ENCODE measurements at regions not wholly inside any gene's neighbourhood (a gene's known extent, or its start where the extent isn't known, plus 50 kb on each side); places are given as distances from the start of the nearest gene placed in this dataset.

DNA sequence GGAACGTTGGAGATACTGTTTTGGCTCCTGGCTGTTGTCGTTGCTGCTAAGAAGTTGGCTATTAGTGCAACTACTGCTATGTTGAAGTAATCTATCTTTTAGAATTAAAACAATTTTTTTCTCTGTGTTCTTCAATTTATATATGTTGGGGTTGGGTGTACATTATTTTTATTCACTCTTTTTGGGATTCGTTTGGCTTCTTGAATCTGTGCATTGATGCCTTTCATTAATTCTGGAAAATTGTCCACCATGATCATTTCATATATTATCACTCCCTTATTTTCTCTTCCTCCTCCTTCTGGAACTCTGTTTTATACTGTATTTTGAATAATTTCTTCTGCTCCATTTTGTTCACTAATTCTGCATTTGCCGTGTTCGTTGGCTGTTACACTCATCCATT is 199.5 kb upstream of the PLET1 start:
- DNase-seq (ENCODE audit: low spot score): no peak

DNA sequence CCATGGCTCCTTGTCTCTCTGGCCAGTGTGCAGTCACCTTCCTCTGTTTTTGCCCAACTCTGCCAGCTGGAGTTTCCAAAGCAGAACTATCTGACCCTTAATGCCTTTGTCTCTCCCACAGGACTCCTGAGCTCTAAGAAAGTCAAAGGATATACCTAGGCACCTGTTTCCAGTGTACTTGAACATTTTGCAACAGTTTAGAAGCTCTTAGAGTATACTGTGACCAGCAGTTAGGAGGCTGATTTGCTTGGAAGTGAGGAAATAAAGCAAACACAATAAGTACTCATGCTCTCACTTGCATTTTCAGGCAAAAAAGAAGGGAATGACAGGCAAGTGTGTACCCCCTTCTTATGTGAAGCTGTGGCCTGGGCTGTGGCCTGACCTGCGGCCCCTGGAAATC is 204.3 kb upstream of the PLET1 start:
- DNase-seq (ENCODE audit: low spot score): no peak

DNA sequence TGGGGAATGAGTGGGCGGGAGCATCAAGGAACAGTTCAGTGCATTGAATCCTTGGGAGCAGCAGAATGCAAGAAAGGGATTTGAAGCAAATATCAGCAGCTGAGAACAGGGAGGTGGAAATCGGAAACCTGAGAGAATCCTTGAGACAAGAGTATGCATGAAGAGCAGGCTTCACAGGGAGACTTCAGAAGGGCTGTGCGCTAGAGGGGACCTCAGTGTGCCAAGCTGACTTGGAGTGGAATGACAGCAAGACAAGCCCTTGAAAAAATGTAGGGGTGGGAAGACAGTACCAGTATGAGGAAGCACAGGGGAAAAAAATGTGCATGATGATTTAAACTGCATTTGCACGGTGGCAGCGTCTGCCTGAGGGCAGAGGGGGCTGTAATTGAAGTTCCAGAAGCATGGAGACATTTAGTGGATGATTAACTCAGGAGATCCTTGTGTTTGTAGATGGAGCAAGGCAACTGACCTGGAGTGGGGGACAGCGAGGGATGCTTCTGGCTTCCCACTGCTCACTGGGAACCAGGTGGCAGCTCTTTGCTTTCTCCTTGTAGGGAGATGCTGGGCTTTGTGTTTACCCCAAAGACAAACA is 204.9 kb upstream of the PLET1 start:
- no peak for DNase-seq (ENCODE audit: low spot score)

DNA sequence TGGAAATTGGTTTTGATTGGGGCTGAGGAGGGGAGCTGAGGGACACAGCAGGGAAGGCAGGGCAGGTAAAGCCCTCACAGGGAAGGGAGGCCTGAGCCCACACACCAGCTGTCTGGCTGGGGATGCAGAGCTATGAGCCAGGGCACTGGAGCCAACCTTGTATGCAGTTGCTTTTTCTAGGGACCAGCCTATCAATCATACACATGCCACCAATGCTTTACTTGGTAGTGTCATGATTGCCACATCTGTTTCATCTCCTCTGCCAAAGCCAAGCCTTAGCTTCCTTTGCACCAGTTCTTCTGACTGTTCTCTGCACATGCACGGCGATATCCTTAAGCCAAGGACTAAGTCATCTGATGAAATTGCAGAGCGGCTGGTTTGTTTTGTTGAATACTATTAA is 207.1 kb upstream of the PLET1 start:
- DNase-seq (ENCODE audit: low spot score): no peak

DNA sequence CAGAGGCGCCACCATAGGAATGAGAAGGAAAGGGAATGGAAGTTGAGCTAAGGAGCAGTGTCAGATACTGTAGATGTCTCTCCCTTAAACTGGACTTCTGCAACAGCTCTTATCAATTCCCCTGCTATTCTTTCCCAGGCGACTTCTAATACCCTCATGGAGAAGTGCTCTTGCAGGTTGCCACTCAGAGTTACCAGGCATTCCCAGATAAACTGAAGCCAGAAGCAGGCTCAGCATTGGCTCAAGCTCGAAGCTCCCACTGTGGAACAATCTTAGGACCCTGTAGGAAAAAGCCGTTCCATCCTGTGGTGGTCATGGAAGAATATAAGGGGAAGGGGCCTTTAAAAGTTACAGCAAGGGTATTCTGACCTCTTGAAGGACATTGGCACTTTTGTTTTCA is 208.7 kb upstream of the PLET1 start:
- no peak for DNase-seq (ENCODE audit: low spot score)

DNA sequence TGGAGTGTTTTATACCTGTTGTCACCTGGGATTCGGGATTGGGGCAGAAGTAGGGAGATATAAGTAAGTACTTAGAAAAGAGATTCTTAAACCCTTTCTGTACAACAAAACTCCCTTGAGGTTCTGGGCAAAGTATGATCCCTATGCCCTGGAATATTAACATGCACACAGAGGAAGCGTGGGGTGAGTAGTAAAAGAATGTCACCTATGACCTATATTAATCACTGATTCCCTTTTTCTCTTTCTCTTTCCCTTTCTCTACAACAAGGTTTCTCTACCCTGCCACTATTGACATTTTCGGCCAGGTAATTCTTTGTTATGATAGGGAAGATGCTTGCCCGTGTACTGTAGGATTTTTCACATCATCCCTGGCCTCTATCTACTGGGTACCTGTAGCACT is 209.7 kb upstream of the PLET1 start:
- DNase-seq (ENCODE audit: low spot score): no peak

DNA sequence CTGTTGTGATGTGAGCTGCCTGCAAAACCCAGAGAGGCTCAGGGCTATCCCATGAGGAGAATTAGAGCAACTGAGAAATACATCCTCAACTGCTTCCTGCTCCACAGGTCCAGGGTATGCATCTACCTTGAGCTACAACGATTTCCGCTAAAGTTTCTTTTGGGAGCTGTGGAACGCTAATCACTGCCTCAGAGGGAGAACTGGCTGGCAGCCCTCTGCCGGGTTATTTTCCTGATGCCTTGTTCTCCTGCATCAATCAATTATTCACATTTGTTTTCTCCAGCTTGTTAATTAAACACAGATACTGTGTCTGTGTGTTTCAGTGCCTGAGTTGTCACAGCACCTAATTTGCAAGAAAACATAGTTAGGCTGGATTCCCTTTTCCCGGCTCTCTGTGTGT is 211.1 kb upstream of the PLET1 start:
- no peak for DNase-seq (ENCODE audit: low spot score)

DNA sequence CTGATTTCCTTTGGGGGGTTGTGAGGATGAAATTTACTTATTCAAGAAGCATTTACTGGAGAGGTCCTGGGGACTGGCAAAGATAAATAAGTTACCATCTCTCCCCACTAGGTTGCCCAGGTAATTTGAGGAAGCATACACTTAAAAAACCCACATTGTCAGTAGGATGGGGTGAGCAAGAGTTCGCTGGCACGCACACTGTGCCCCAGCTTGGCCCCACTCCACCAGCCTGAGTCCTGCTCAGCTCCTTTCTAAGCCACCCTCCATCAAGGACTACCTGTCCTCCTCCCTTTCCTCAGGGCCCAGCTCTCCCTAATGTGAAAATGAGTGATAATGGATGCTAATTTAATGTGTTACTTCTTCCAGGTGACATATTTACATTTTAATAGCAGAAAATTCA is 216.5 kb upstream of the PLET1 start:
- no peak for DNase-seq (ENCODE audit: low spot score)

DNA sequence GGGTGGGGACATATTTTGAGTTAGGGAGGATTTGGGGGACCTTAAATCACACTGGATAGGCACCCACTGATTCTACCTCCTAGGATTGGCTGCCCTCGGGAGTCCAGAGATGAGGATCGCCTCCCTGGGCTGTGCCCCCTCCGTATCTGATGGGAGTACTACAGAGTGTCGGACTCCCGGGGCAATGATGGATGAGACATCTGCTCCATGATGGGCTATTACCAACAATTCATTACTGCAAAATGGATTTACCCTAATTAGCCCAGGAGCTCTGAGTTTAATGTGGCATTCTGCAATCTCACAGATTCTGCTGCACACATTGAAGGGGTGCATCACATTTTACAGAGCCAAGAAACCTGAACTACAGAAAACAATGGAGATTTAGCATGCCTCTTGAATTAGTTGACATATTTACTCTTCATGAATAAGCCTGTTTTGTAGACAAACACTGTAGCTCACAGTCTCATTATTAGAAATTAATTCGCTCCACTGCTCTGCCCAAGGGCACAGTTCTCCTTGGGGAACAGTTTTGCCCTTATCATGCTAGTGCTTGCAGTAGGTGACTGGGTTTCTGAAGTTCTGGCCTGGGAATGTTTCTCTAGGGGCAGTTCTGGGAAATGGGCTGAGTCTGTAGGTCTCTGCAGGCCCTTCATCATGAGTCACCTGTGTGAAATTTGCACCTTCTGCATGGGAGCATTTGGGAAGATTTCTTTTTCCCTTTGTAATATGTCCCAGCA is 217.1 kb upstream of the PLET1 start:
- DNase-seq (ENCODE audit: low spot score): no peak

DNA sequence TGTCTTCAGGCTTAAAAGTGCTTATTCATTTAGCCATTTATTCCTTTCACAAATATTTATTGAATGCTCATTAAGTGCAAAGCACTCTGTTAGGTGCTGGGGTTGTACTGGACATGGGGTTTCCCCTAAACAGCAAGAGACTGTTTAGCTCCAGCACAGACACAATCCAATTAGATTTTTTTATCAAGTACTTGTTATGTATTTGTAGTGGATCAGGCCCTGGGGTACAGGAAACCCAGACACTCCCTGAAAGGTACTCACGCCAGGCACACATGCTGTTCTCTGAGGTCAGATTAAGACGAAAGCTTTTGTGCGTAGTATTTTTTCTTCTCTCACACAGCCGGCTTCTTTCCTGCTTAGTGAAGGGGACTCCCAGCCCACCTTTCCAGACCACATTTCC is 218.1 kb upstream of the PLET1 start:
- no peak for DNase-seq (ENCODE audit: low spot score)

DNA sequence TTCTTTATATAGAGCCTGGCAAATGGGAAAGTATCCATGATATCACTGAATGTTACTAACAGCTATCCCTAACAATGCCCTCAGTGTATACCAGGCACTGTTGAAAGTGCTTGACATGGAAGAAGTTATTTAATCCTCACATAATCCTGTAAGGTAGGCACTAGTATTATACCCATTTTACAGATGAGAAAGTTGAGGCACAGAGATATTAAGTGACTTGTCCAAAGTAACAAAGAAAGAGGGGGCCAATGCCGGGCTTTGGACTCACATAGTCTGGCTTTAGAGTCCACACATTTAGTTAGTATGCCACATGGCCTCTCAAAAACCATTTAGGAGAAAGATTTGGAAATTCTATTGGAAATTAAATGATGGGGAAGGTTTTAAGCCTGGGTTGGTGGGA is 220.8 kb upstream of the PLET1 start:
- no peak for DNase-seq (ENCODE audit: low spot score)

DNA sequence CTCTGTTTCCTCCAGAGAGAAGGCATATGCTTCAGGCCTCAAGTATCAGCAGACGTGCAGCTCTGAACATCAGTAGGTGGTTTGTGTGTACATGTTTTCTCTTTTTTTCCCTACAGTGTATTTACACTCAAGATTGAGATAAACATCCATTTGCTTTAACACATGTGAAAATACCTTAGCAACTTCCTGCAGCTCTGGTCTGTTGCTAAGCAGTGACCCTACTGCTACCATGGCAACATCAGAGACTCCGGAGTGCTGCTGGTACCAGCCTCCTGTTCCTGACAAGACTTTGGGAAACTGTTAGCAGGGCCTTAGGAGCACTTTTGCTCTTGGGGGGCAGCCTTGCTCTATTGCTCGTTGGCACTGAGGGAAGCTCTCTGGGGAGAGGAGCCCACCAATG is 221.2 kb upstream of the PLET1 start:
- DNase-seq (ENCODE audit: low spot score): no peak

DNA sequence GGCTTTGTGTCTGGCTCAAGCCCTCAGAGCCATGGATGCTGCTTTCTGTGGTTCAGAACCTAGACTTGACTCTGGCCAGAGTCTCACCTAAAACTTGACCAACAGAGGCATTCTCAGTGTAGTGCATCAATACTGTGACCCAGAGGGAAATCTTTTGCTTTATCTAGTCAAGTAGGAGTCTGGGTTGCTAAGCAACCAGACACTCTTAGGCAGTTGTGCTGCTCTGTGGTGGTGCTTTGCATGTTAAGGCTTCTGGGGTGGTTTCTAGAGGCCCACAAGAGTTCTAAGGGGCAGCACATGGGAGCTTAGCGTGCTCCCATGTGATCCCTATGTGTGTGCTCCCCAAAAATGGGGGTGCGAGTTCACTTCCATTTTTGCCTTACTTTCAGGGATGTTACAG is 224.6 kb upstream of the PLET1 start:
- DNase-seq (ENCODE audit: low spot score): no peak

DNA sequence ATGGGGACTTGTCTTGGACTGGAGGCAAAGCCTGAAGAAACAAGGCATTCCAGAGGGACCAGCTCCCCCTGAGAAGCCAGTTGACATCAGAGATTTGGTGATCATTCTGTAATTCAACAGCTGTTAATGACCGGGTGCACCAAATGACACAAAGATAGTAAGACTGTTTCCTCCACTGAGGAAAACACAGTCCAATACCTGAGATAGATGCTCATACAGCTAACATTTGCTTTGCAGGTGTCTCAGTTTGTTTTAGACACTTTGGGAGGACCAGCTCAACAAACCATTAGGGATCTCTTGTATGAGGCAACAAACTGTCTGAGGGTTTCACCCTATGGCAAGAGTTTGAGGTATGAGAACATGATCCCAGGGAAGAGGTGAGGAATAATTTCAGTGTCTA is 237.2 kb upstream of the PLET1 start:
- DNase-seq (ENCODE audit: low spot score): no peak

DNA sequence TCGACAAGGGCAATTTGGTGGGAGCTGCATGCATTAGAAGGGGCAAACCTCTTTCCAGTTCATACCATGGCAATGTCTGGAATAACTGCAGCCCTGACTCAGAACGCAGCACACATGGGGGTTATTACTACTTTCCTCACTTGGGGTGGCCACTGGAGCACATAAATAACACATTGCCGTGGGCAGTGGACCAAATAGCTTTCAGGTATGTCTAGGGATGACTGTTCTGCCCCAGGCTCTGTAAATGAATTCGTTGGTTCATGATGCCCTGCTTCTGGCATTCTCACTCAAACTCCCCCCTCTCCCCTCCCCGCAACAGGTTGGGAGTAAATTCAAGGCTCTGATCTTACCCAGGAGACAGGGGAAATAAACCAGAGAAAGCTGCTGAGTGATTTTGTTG is 238.0 kb upstream of the PLET1 start:
- no peak for DNase-seq (ENCODE audit: low spot score)

DNA sequence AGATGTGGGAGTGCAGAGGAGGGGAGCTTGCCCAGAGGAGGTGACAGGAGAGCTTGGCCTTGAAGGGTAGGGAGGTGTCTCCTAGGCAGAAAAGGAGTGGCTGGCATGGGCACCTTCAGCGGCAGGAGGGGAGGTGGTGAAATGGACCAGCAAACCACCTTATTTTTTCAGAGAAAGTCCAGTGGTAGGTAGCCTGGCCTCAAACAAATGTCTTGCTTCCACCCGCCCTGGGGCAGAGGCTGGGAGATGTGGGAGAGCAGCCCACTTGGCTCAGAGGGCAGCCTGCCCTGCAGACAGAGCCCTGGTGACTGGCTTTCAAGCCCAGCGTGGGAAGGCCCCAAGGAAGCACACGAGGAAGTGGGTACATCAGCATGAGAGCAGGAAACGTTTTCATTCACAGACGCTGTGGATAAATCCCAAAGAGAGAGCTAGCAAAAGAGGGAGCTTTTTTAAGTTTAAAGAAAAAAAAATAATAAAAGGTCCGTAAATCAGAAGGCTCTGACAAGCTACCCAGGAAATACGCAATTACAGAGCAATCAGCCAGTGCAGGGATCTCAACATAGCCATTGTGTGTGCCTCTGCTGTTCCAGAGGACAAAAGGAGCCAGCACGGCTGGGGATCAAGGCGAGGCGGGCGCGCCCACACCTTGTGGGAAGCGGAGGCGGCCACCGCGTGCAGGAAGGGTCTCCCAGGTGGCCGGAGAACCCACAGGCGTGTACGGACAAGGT is 238.7 kb upstream of the PLET1 start:
- DNase-seq (ENCODE audit: low spot score): no peak

DNA sequence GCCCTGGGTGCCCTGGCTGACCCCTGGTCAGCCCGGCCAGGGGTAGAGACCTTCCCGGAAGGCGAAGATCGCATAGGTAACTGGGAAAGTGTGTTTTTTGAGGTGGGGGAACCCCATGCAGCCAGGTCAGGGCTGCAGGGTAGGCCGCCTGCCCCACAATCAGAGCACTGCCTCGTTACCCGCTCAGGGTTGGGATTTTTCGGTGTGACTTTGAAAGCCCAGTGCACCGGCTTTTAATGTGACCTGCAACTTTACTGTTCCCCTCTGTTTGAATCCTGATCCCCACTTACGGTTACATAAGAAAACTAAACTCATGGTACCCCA is 239.2 kb upstream of the PLET1 start:
- DNase-seq (ENCODE audit: low spot score): no peak

DNA sequence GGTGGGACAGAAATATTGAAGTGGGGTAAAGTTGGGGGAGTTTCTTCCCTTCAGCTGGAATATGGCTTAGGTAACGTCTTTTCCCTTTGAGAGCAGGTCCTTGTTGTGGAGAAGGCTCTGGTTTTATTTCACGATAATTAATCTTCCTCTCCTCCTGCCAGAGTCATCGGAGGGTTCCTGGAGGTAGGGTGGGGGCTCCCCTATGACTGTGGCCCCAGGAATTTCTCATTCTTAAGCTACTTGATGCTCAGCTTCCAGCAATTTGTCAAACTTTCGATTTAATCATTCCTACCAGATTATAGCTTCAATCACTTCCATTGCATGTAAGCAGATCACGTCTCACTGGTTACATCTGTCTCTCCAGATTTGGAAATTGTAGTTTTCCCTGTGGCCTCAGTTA is 242.8 kb upstream of the PLET1 start:
- no peak for DNase-seq (ENCODE audit: low spot score)

DNA sequence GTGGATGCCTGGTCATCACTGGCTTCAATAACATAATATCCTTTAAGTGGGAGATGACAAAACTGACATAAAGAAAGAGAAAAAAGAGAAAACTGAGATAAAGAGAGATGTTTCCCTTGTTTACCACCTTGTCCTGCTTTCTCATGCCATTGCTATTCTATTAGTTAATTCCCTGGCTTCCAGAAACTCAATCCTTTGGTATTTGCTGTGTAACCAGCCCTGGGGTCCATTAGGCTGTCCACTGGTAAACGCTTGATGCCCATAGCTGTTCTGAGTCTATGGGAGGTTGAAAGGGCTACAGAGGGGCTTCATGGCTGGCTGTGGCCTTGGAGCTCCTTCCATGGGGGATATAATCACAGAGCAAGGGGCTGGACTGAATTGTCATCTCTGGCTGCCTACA is 243.4 kb upstream of the PLET1 start:
- no peak for DNase-seq (ENCODE audit: low spot score)

DNA sequence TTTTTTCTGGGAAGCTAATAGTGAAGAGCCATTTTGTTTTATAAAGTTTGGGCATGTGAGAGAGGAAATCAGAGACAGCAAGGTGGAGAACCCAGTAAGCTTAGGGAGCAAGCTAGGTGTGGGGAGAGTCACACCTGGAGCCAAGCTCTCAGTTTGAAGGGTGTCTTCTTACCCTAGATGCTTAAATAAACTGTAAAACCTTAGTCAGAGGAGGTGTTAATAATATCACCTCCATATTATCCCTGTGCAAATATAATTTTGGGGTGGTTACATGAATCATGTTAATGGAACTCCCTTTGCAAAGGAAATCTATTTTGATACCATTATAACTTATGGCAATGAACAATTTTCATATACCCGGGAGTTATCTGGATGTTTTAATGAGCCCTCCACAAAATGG is 246.2 kb upstream of the PLET1 start:
- DNase-seq (ENCODE audit: low spot score): no peak

DNA sequence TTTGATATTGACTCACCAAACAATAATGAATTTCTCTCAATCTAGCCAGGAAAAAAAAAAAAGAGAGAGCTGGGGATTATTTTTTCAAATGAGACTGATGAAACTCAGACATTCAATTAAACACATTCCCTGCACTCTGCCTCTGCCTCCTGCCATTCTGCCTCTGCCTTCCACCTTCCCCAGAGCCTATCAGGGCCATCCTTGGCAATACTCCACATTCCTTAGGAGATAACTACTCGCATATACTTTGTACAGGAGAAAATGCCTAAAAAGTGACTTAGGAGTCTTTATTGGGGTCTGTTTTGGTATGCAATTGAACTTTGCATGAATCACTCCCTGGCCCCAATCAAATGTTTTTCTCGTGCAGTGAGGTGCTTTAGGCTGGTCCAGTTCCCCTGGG is 246.6 kb upstream of the PLET1 start:
- DNase-seq (ENCODE audit: low spot score): no peak

DNA sequence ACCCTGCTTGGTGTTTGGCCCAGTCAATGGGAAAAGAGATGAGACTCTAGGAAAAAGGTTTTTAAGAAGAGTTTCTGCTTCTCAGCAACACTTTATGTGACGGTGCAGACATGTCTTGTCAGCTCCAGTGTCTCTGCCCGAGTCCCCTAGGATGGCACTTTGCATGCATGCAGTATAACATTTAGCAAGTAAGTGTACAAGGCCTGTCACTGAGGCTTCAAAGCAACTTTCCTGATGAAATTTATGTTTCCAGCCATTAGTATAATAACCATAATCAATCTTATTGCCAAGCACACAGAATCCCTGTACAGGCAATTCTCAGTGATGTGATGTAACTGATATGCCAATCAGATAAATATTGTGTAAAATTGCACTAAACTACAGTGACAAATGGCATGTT is 248.1 kb upstream of the PLET1 start:
- no peak for DNase-seq (ENCODE audit: low spot score)

DNA sequence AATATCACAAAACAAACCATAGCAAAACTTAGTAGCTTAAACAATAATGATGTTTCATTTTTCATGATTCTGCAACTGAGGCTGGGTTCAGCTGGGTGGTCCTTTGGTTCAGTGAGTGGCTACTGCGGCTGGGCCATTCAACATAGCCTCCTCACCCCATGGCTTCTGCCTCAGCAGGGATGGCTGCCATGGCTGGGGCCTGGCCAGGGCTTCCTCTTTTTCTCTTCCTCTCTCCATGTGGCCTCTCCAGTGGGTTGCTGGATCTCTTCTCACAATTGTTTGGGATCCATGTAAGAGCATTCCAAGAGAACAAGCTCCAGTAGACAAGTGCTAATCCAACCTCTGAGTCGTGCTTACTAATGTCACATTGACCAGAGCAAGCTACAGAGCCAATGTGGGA is 248.6 kb upstream of the PLET1 start:
- DNase-seq (ENCODE audit: low spot score): no peak

DNA sequence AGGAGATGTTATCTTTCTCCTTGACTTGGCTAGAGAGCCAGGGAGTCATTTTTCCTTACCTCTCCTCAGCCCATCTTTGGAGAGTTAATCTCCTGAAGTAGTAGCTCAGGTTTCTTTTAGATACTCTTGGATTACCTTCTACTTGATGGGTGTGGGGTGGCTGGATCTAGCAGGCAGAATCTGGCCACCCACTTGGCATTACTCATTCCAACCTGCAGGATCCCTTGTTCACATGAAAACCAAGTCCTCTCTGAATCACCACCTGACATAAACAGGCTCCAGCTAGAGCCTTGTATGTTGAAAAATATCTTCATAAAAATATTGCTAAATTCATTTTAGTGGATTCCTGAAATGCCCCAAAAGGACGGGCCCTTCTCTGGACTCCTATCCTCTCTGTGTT is 250.6 kb upstream of the PLET1 start:
- no peak for DNase-seq (ENCODE audit: low spot score)
